SJCRH30 (cell line): ENCODE measurements at regions not wholly inside any gene's neighbourhood (a gene's known extent, or its start where the extent isn't known, plus 50 kb on each side); places are given as distances from the start of the nearest gene placed in this dataset.

Experiments used
- DNase-seq, 2 experiments: peaks; one replicate each; pipeline ENCODE4 v3.0.0-alpha.2; 2015 to 2020
- H3K27ac ChIP-seq: fragments of 250-450 bp; sonication (Bioruptor Pico); 2 replicates; pipeline ENCODE4 v1.5.1; 2020; ENCODE audit warnings: mild to moderate bottlenecking, moderate library complexity
- H3K27me3 ChIP-seq: fragments of 250-450 bp; sonication (Bioruptor Pico); 2 replicates; pipeline ENCODE4 v1.5.1; 2020; ENCODE audit warnings: mild to moderate bottlenecking, moderate library complexity
- H3K36me3 ChIP-seq: fragments of 250-450 bp; sonication (Bioruptor Pico); 2 replicates; pipeline ENCODE4 v1.5.1; 2020; ENCODE audit warnings: mild to moderate bottlenecking, moderate library complexity
- H3K4me1 ChIP-seq: fragments of 250-450 bp; sonication (Bioruptor Pico); 2 replicates; pipeline ENCODE4 v1.5.1; 2020; ENCODE audit warnings: mild to moderate bottlenecking, moderate library complexity
- H3K4me3 ChIP-seq: fragments of 250-450 bp; sonication (Bioruptor Pico); 2 replicates; pipeline ENCODE4 v1.5.1; 2020; ENCODE audit warnings: mild to moderate bottlenecking, moderate library complexity
- H3K9me3 ChIP-seq: fragments of 250-450 bp; sonication (Bioruptor Pico); replicated peaks from 2 replicates; pipeline ENCODE4 v1.5.1; 2020; ENCODE audit warnings: mild to moderate bottlenecking, moderate library complexity

- no peaks in the 10 kb centered on the region for H3K27me3 ChIP-seq
- H3K36me3 ChIP-seq = no peaks in the 10 kb centered on the region
Measured at GRCh38 chr17:70875729-70876310, 706.5 kb downstream of the KCNJ2 start.

GRCh38 chr17:70878879-70879278 is 709.5 kb downstream of the KCNJ2 start:
- Histone ChIP-seq H3K27me3 (no peaks in the 10 kb centered on the region), H3K4me1 (no peaks in the 10 kb centered on the region), H3K27ac (no peak overlapping the region), H3K36me3 (no peaks in the 10 kb centered on the region), H3K9me3 (no peaks in the 10 kb centered on the region), H3K4me3 (no peak overlapping the region)
- DNase-seq = no peak

More at GRCh38 chr17:70875729-70876310, 706.5 kb downstream of the KCNJ2 start:
- H3K9me3 ChIP-seq = no peaks in the 10 kb centered on the region
- no peak for DNase-seq
- no peak overlapping the region for H3K27ac ChIP-seq
- no peaks in the 10 kb centered on the region for H3K4me1 ChIP-seq
- H3K4me3 ChIP-seq = no peak overlapping the region

- no peak for DNase-seq
- H3K4me3 ChIP-seq = no peak overlapping the region
- no peaks in the 10 kb centered on the region for H3K36me3 ChIP-seq
- no peaks in the 10 kb centered on the region for H3K9me3 ChIP-seq
- H3K27me3 ChIP-seq = no peaks in the 10 kb centered on the region
- H3K4me1 ChIP-seq = no peaks in the 10 kb centered on the region
- no peak overlapping the region for H3K27ac ChIP-seq
Measured at GRCh38 chr17:70879401-70879800, 710.1 kb downstream of the KCNJ2 start.

GRCh38 chr17:70881093-70881492 is 711.8 kb downstream of the KCNJ2 start:
- no peak overlapping the region for H3K4me3 ChIP-seq
- no peaks in the 10 kb centered on the region for H3K9me3 ChIP-seq
- H3K4me1 ChIP-seq = no peaks in the 10 kb centered on the region
- no peak for DNase-seq
- no peak overlapping the region for H3K27ac ChIP-seq
- H3K27me3 ChIP-seq = no peaks in the 10 kb centered on the region
- no peaks in the 10 kb centered on the region for H3K36me3 ChIP-seq

GRCh38 chr17:70882504-70882903 is 713.2 kb downstream of the KCNJ2 start:
- H3K9me3 ChIP-seq = no peaks in the 10 kb centered on the region
- H3K27ac ChIP-seq = no peak overlapping the region
- no peak for DNase-seq

GRCh38 chr17:70886648-70887047 is 717.3 kb downstream of the KCNJ2 start:
- H3K4me3 ChIP-seq = no peak overlapping the region
- no peaks in the 10 kb centered on the region for H3K9me3 ChIP-seq

More at GRCh38 chr17:70882504-70882903, 713.2 kb downstream of the KCNJ2 start:
- Histone ChIP-seq H3K36me3 (no peaks in the 10 kb centered on the region), H3K27me3 (no peaks in the 10 kb centered on the region), H3K4me3 (no peak overlapping the region), H3K4me1 (no peaks in the 10 kb centered on the region)

GRCh38 chr17:70888324-70888723 is 719.0 kb downstream of the KCNJ2 start:
- Histone ChIP-seq H3K36me3 (no peaks in the 10 kb centered on the region), H3K27me3 (peaks cover 14% of the 10 kb centered on the region), H3K27ac (no peak overlapping the region), H3K4me3 (no peak overlapping the region), H3K4me1 (no peaks in the 10 kb centered on the region), H3K9me3 (no peaks in the 10 kb centered on the region)
- DNase-seq = no peak

More at GRCh38 chr17:70886648-70887047, 717.3 kb downstream of the KCNJ2 start:
- peaks cover 6% of the 10 kb centered on the region for H3K27me3 ChIP-seq
- no peaks in the 10 kb centered on the region for H3K36me3 ChIP-seq
- no peaks in the 10 kb centered on the region for H3K4me1 ChIP-seq
- no peak overlapping the region for H3K27ac ChIP-seq
- DNase-seq = no peak

GRCh38 chr17:70891306-70891705 is 722.0 kb downstream of the KCNJ2 start:
- Histone ChIP-seq H3K27me3 (peaks cover 14% of the 10 kb centered on the region), H3K36me3 (no peaks in the 10 kb centered on the region), H3K27ac (no peak overlapping the region), H3K4me3 (no peak overlapping the region), H3K9me3 (no peaks in the 10 kb centered on the region), H3K4me1 (no peaks in the 10 kb centered on the region)
- DNase-seq = no peak

GRCh38 chr17:70892527-70892926 is 723.2 kb downstream of the KCNJ2 start:
- Histone ChIP-seq H3K4me1 (no peaks in the 10 kb centered on the region), H3K4me3 (no peak overlapping the region), H3K27ac (no peak overlapping the region), H3K9me3 (no peaks in the 10 kb centered on the region), H3K36me3 (no peaks in the 10 kb centered on the region), H3K27me3 (peaks cover 14% of the 10 kb centered on the region)
- no peak for DNase-seq

- no peaks in the 10 kb centered on the region for H3K4me1 ChIP-seq
- no peaks in the 10 kb centered on the region for H3K36me3 ChIP-seq
- H3K27me3 ChIP-seq = 0 out of 2 replicates have a peak, but pooled peaks cover 8% of the 10 kb centered on the region
- no peak for DNase-seq
- H3K27ac ChIP-seq = no peak overlapping the region
- H3K4me3 ChIP-seq = no peak overlapping the region
- no peaks in the 10 kb centered on the region for H3K9me3 ChIP-seq
Measured at GRCh38 chr17:70896843-70897242, 727.5 kb downstream of the KCNJ2 start.

- Histone ChIP-seq H3K4me3 (no peak overlapping the region), H3K9me3 (no peaks in the 10 kb centered on the region)
Measured at GRCh38 chr17:70897446-70897845, 728.1 kb downstream of the KCNJ2 start.

GRCh38 chr17:70901870-70902269 is 732.5 kb downstream of the KCNJ2 start:
- Histone ChIP-seq H3K4me3 (no peak overlapping the region), H3K27me3 (no peaks in the 10 kb centered on the region), H3K4me1 (no peaks in the 10 kb centered on the region), H3K27ac (no peak overlapping the region), H3K9me3 (no peaks in the 10 kb centered on the region), H3K36me3 (no peaks in the 10 kb centered on the region)
- peak in 1 of 2 experiments; percentile 4 for DNase-seq

More at GRCh38 chr17:70897446-70897845, 728.1 kb downstream of the KCNJ2 start:
- Histone ChIP-seq H3K27ac (no peak overlapping the region), H3K36me3 (no peaks in the 10 kb centered on the region), H3K4me1 (no peaks in the 10 kb centered on the region), H3K27me3 (0 out of 2 replicates have a peak, but pooled peaks cover 6% of the 10 kb centered on the region)
- no peak for DNase-seq

- DNase-seq = no peak
- no peaks in the 10 kb centered on the region for H3K4me1 ChIP-seq
- no peaks in the 10 kb centered on the region for H3K9me3 ChIP-seq
- no peaks in the 10 kb centered on the region for H3K36me3 ChIP-seq
- no peak overlapping the region for H3K4me3 ChIP-seq
- no peak overlapping the region for H3K27ac ChIP-seq
- H3K27me3 ChIP-seq = no peaks in the 10 kb centered on the region
Measured at GRCh38 chr17:70905796-70906195, 736.5 kb downstream of the KCNJ2 start.

GRCh38 chr17:70906808-70907207 is 737.5 kb downstream of the KCNJ2 start:
- no peak for DNase-seq

GRCh38 chr17:70912716-70913485 is 743.6 kb downstream of the KCNJ2 start:
- Histone ChIP-seq H3K4me3 (no peak overlapping the region), H3K27me3 (no peaks in the 10 kb centered on the region), H3K27ac (no peak overlapping the region), H3K36me3 (no peaks in the 10 kb centered on the region), H3K9me3 (no peaks in the 10 kb centered on the region), H3K4me1 (no peaks in the 10 kb centered on the region)
- no peak for DNase-seq

More at GRCh38 chr17:70906808-70907207, 737.5 kb downstream of the KCNJ2 start:
- Histone ChIP-seq H3K4me1 (no peaks in the 10 kb centered on the region), H3K36me3 (no peaks in the 10 kb centered on the region), H3K27me3 (no peaks in the 10 kb centered on the region), H3K9me3 (no peaks in the 10 kb centered on the region), H3K27ac (no peak overlapping the region), H3K4me3 (no peak overlapping the region)
